ENCODE measurements at regions not wholly inside any gene's neighbourhood (a gene's known extent, or its start where the extent isn't known, plus 50 kb on each side); places are given as distances from the start of the nearest gene placed in this dataset.
"Not testable (repeated sequence)": the region's sequence is repeated elsewhere in the genome, so short reads cannot be mapped to it uniquely, and the experiment has no call there.

DNA sequence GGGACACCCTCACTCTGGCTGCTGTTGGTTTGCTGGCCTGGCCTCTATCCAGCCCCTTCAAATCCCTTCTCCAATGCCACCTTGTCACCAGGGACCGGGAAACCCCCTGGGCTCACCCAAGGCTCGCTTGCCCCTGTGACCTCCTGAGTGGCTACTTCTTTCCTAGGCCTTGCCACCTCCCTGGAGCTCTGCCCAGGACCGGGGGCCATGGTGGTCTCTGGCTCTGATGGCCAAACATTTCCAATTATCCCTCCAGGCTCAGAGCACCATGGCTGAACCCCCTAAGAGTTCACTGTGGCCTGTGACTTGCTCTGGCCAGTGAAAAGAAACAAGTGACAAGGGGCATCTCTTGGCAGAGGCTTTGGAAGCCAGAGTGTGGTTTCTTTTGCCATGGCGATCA, 237.6 kb downstream of the TFCP2L1 start:
- no peak for DNase-seq (ENCODE audit: low read depth in 2 of 2)

DNA sequence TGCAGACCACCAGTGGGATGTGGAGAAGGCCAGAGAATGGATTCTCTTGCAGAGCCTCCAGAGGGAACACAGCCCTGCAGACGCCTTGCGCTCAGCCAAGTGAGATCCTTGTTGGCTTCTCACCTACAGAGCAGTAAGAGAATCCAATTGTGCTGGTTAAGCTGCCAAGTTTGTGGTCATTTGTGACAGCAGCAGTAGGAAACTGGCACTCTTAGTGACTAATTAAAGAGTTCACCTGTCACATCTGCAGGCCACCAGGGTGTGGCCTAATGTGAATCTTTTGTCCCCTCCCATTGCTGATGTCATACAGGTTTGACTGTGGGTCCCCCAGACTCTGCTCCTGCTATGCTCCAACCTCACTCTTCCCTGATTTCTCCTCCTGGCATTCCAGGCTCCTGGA, 235.9 kb downstream of the TFCP2L1 start:
- no peak for DNase-seq (ENCODE audit: low read depth in 2 of 2)

DNA sequence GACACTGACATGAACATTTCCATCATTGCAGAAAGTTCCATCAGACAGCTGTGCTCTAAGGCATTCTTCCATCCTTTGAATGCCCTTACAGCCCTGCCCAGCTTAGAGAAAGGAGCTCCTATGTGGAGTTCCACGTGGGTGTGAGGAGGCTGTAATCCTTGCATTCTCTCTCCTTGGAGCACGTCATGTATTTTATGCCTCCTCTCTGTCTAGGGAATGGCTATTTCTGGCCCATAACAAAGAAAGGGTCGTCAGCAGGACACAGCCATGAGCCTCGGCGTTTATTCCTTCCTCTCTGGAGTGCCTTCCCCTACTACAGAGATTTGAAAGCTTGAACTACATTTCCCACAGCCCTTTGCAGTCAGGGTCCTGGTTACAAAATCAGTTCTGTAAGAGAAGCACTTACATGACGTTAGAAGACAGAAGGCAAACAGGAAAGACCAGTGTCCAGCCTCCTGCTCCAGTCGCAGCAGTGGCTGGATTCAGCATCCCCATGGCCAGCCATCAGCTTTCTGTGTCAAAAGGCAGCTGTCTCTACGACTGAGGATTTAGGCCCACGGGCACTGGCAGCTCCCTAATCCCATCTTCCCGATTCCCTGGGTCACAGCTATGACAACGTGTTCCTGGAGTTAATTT, 234.9 kb downstream of the TFCP2L1 start:
- no peak for DNase-seq (ENCODE audit: low read depth in 2 of 2)

DNA sequence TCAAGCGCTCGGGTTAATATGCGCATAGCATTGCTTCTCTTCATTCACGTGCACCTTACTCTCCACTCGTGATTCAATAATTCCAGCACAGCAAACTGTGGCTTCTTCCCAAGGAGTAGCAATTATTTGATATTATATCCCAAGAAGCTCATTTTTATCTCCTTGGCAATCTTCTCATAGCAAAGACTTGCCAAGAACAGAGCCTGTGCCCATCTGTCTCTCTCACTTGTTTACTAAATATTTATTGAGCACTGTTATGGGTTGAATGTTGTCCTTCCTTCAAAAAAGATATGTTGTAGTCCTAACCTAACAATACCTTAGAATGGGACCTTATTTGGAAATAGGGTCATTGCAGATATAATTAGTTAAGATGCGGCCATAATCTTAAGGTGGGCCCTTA, 233.7 kb downstream of the TFCP2L1 start:
- no peak for DNase-seq (ENCODE audit: low read depth in 2 of 2)

DNA sequence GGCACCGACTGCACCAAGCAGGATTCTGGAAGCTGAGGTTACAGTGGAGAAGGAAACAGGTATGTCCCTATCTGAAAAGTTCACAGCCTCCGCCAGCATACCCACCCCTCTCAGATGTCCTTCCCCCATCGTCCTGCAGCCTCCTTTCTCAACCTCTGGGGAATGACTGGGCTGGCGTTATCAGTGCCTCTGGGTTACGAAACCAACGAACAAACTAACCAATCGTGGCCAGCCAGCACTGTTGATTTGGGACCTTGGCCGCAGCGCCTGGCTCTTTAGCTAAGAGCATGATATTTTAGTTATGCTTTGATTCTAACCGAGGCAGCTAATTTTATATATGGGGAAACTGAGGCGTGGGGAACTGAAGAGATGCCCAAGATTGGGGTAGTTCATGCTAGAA, 233.0 kb downstream of the TFCP2L1 start:
- DNase-seq (ENCODE audit: low read depth in 2 of 2): no peak

DNA sequence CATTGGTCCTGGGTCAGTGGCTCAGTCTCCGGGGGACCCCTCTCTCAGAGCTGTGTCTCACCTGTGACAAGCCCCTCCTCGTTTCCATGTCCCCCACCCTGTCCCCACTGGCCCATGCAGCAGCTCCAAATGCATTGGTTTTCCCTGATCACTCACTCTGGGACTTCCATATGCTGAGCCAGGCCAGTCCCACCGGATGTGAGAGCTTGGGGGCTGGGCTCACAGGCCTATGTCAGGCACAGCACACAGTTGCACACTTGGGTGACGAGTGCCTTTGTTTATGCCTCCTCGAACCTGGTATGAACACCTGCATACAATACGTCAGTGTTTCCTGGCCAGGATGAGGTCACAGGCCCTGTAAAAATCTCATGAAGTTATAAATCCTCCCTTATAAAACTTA, 232.5 kb downstream of the TFCP2L1 start:
- DNase-seq (ENCODE audit: low read depth in 2 of 2): no peak

DNA sequence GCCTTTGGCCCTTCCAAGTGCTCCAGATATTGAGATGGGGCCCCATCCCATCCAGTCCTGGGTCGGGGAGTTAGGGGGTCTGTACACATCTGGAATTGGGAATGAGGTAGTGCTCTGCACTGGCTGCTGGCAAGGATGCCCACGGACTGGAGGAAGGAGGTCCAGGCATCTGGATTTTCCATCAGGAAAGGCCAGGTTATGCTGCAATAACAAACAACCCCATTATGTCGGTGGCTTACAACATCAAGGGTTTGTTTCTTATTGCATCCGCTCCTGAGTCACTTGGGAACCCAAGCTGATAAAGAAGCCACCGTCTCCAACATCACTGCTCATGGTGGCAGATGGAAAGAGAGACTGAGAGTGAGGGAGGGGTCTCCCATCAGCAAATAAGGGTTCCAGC, 229.9 kb downstream of the TFCP2L1 start:
- no peak for DNase-seq (ENCODE audit: low read depth in 2 of 2)

DNA sequence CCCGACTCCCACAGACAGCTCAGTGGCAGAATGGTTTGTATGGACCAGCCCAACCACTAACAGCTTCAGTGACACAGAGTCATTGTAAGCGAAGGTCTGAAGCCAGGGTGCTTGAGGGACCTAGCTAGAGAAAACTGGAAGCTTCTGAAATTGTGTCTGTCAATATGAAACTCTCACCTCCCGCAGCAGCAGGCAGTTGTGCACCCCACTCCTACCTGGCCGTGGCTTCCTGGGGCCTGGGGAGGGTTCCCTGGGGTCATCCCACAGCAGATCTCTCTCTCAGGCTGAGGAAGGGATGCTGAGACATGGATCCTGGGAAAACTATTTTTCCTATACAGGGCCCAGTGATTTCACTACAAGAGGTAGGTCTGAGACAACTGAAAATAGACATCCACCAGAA, 229.5 kb downstream of the TFCP2L1 start:
- DNase-seq (ENCODE audit: low read depth in 2 of 2): no peak

DNA sequence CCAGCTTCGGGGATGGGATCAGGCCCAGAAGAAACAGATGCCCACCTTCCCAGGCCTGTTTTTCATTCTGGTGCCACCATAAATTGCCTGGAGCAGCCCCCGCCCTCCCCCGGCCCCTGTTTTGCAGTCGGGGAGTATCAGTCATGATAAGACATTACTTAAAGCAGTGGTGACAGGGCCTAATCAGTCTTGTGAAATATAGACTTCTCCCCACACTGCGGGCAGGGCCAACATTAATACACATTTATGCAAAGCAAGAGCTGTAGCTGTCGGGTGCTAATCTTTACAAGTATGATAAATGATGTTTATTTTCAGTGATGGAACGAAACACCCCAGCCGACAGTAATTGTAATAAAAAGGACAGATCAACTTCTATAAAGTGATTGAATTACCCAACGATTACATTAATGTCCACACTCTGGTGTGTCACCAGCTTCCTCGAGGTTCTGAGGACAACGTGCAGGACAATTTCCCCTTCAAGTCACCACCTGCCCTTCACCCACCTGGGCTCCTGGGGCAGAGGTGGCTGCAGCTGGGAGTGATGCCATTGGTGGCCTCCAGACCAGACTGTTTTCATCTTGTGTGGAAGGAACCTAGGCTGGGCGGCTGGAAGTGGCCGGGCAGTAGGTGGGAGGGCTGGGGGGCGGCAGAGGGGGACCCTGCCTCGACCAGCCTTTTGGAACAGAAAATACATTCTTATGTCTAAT, 226.0 kb downstream of the TFCP2L1 start:
- DNase-seq (ENCODE audit: low read depth in 2 of 2): no peak

DNA sequence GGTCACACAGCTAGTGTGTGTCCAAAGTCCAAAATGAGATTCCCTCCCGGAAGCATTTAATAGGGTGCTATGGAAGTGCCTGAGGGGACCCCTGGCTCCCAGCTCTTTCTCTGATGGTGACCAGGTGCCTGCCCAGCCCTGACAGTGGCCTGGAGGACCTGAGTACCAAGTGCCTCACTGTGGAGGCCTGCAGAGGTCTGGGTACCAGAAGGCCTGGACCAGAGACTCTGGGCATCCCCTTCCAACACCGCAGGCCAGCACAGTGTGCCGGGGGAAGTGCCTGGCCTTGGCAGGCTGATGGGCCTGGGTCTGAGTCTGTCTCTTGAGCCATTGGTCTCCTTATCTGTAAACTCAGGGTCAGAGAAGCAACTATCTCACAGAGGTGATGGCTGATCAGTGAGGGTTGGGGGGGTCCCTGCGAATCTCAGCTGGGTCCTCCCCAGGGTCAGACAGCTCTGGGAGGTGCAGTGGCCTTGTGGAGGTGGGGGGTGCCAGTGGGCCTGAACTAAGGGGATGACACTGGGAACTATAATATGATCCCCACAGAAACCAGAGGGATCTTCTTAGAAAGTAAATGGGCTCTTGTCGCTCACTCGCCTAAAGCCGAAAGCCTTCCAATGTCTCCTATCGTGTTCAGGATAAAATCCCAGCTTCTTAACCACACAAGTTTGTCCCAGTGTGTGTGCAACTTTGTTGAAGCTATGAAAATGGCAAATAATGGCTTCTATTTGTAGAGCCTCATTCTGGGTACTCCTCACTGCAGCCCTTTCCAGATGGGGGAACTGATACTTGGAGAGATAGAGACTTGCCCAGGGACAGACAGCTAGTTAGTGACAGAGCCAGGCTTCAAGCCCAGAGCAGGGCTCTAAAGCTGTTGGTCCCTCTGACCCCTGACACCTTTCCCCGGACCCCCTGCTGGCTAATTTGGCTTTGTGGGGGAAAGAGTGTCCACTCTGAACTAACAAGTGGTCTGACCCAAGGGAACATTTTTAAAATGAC, 225.1 kb downstream of the TFCP2L1 start:
- no peak for DNase-seq (ENCODE audit: low read depth in 2 of 2)

DNA sequence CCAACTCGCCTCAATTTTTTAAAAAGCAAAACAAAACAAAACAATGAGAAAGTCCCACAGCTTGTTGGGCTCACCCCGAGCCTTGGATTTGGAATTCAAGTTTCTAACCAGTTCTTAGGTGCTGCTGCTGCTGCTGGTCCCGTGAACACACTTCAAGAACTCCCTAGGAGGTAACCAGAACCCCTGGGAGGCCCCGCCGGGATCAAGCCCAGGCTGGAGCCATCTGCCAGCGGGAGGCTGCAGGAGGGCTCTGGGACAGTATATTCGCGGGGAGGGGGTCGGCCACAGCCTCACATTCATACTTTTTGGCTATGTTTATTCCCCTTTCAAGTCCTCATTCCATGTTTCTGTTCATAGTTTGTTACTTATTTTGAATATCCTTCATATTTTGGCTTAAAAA, 223.4 kb downstream of the TFCP2L1 start:
- no peak for DNase-seq (ENCODE audit: low read depth in 2 of 2)

DNA sequence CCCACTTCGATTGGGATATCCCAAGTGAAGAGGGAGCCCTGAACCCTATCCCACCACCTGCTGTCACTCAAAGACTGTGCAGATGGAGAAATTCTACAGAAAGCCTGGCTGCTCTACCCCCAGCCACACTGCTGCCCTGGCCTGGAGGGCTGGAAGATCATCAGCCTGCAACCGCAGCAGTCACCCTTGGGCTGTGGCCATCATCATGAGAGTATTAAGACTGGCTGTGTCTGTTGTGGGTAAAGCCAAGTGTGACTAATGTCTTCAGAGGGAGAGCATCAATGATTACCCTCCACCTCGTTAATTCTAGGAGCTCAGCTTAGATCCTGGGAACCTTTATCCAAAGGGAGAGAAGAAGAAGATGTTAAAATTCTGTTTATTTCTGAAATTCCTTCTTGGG, 221.5 kb downstream of the TFCP2L1 start:
- DNase-seq (ENCODE audit: low read depth in 2 of 2): no peak

DNA sequence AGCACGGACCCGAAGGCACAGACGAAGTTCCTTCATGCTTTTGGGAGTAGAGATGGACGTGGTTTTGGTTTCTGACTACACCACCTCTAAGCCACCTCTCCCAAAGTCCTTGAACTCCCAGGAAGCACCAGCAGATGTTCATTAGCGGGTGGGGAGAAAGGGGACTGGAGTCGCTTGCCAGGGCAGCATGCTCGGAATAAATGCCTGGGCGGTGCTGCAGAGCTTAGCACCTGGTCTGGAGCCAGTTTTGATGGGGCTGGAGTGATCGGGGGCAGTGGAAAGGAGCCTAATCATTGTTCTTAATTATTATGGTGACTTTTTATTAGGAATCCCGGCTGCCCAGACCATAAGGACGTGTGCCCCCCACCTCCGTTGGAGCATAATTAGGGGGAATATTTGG, 220.8 kb downstream of the TFCP2L1 start:
- DNase-seq (ENCODE audit: low read depth in 2 of 2): no peak

DNA sequence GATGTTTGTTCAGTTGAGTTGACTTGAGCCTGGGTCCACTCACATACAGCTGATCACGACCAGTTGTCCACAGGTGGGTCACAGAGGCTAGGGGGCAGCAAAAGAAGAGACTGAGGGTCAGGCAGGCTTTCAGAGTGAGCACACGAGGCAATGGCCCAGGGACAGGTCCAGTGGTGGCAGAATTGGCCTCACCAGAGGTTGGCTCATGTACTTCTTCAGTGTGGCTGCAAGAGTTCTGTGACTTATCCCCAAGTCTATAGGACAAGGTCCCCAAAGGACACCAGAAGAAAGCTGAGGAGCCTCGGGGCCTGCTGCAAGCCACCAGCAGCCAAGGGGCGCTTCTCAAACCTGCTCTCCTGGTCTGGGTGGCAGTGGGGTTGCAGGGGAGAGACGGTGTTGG, 219.8 kb downstream of the TFCP2L1 start:
- DNase-seq (ENCODE audit: low read depth in 2 of 2): no peak

DNA sequence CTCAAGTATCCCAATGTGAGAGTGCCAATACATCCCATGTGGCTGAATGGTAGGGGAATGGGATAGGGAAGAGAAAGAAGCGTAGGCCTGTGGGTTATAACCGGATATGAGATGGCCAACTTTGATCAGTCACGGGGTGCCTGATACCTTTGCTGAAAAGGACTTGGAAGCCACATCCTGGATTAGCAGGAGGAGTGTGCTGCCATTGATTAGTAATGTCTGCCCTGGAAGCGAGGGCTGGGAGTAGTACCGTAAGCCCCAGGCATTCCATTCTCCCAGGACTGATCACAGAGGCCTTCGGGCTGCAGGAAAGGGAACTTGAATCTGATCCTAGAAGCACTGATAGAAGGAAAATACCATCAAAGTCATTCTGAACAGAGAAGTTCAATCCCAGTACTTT, 218.5 kb downstream of the TFCP2L1 start:
- DNase-seq (ENCODE audit: low read depth in 2 of 2): no peak

DNA sequence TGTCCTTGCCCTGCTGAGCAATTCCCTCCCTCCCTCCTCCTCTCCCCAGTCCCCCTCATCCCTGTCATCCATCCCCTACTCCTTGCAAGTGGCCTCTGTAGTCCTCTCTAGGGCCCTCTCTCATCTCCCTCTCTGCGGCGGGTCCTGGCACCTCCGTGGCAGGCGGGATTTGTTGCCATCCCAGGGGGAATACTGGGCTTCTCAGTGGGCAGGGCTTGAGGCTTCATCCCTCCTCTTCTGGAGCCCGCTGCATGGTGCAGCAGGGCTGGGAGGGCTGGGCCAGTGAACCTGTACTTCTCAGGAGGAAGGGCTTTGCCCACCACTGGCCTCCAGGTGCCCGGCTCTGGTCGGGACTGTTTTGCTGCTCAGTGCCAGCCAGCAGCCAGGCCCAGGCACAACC, 216.2 kb downstream of the TFCP2L1 start:
- DNase-seq (ENCODE audit: low read depth in 2 of 2): no peak

DNA sequence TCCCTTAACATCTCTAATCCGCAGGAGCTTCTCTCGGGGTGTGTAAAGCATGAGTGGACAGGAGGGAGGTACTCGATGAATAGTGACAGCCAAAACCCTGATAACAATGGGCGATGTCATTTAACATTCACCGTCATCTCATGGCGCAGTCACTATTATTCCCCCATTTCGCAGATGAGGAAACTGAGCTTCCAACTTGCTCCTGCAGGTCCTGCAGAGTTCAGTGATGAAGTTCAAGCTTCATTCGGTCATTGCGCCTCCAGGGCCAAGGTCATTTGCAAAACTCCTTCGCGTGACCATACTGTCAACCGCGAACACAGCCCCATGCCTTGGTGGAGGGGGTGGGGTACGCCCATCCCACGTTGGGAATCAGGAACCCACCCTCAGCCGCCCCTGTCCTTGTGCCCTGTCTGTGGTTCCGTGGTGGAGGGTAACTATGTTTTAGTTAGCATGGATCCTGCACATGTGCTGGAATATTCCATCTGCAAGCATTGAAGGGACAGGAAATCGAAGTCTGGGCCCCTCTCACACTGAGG, 215.5 kb downstream of the TFCP2L1 start:
- DNase-seq (ENCODE audit: low read depth in 2 of 2): no peak

DNA sequence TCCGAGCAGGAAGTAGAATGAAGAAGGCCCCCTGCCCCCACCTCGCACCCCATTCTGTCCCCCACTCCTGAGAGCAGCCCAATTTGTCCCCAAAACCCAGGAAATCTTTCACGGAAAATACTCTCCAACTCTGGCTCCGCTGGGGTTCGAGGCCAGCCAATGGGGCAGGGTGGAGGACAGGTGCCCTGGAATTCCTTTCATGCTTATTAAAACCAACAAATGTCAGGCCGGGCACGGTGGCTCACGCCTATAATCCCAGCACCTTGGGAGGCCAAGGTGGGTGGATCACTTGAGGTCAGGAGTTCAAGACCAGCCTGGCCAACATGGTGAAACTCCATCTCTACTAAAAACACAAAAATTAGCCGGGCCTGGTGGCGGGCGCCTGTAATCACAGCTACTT, 214.9 kb downstream of the TFCP2L1 start:
- not testable (repeated sequence) for DNase-seq (ENCODE audit: low read depth in 2 of 2)

DNA sequence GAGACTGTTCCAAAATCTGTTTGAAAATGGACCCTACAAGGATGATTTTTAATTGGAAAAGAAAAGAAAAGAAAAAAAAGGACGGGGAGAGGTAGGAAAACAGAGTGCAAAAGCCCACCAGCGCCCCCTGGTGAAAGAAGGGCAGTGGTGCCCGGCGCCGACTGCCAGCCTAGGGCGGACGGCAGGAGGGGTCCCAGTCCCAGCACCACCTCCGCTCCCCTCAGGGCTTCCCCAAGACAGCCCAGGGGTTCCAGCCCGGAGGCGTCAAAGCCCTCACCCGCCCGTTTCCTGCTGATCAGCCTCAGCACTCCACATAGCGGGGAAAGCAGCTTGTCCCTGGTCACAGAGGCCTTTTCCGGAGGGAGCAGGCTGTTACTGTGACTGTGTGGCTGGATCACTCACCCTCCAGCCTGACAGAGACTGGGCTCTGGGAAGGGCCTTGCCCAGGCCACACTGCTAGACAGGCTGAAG, 213.9 kb downstream of the TFCP2L1 start:
- DNase-seq (ENCODE audit: low read depth in 2 of 2): no peak

DNA sequence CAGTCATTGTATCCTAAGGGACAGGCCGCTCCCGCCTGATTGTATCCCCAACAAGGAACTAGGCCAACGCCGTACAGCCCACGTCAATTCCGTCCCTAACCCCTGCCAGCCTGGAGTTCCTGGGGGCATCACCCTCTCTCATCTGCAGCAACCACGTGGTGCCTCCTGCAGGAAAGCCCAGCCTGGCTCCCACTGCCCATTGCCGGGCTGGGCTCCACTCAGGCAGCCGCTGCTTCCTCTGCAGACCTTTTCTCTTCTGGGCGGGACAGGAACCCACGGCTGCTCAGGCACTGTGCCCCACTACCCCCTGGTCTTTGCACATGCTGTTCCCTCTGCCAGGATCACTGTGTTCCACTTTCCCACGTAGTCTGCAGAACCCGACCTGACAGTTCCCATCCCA, 212.2 kb downstream of the TFCP2L1 start:
- DNase-seq (ENCODE audit: low read depth in 2 of 2): no peak

DNA sequence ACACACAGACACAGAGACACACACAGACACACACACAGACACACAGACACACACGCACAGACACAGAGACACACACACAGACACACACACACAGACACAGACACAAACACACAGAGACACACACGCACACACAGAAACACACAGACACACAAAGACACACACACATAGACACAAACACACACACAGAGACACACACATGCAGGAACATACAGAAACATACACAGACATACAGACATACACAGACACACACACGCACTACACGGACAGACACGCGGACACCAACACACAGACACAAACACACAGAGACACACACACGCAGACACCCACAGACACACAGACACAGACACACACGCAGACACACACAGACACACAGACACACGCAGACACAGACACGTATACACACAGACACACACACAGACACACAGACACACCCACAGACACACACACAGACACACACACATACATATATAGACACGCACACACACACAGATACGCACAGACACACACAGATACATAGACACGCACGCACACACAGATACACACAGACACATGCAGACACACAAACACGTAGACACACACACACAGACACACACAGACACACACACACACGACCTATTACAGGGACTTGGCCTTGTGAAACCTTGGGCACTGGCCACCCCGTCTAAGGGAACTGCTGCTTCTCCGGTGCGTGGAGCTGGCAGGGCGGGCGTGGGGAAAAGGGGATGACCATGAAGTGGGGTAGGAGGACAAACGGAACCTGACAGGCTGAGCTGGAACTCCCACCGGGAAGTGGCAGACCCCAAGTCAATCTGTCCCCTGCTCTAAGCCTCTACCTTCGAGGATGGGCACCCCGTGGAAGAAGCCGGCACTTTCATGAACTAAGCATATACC, 211.4 kb downstream of the TFCP2L1 start:
- no peak for DNase-seq (ENCODE audit: low read depth in 2 of 2)
